Skin epidermis (tissue), 12 donors: ENCODE measurements at regions not wholly inside any gene's neighbourhood (a gene's known extent, or its start where the extent isn't known, plus 50 kb on each side); places are given as distances from the start of the nearest gene placed in this dataset.
"Not testable (repeated sequence)": the region's sequence is repeated elsewhere in the genome, so short reads cannot be mapped to it uniquely, and the experiment has no call there.

Experiments used
- H3K27ac ChIP-seq, 21 experiments: fragments of 200-600 bp; sonication (generic) in 11 of 21; one replicate each; pipeline ENCODE4 v1.5.0; 2020; ENCODE audit warnings: mild to moderate bottlenecking in 3 of 21, inconsistent platforms in 2 of 21, moderate library complexity in 2 of 21
- H3K4me3 ChIP-seq, 7 experiments: fragments of 200-600 bp; sonication (generic) in 2 of 7; one replicate each; pipeline ENCODE4 v1.5.0; 2020; ENCODE audit warnings: inconsistent platforms in 2 of 7, mild to moderate bottlenecking in 2 of 7, moderate library complexity in 1 of 7

- Histone ChIP-seq H3K27ac (no peak overlapping the region), H3K4me3 (no peak overlapping the region)
Observed at GRCh38 chr9:99465231-99465907, 243.3 kb downstream of the SEC61B start.

DNA sequence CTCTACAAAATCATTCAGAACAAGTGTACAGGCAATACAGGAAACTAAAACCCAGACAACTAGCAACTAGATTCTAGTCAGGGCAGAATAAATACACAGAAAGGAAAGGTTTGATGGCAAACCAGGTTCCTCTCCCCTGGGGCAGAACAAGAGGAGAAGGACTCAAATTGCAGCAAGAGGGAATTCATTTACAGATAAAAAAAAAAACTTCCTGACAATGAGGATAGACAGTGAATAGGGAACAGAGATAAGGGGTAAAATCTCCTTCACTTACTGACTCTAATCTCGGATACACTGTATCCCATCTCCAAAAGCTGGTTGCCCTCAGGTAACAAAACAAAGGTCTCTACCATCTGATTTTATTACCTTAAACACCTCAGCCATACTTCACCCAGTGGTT, 244.0 kb downstream of the SEC61B start:
- Histone ChIP-seq H3K4me3 (no peak overlapping the region), H3K27ac (no peak overlapping the region)

DNA sequence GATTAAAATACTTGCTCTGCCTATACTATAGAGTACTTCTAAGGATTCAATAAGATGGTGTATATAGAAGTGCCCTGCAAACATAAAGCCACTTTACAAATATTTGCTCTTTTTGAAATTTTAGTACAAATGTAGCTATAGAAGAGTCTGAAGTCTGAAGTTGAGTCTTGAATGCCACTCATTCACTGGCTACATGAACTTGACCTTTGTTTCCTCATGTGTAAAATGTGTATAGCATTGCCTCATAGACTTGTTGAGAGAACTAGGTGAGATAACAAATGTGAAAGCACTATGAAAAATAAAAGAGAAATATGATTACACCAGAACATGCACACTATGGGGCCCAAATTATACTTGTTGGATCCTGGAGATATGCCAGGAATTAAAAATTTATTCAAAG, 244.7 kb downstream of the SEC61B start:
- H3K27ac ChIP-seq, result no peak overlapping the region

GRCh38 chr9:99471033-99471432, 249.0 kb downstream of the SEC61B start:
- H3K4me3 ChIP-seq, result no peak overlapping the region
- H3K27ac ChIP-seq, result no peak overlapping the region

More for the DNA sequence above, 244.7 kb downstream of the SEC61B start:
- no peak overlapping the region for H3K4me3 ChIP-seq

DNA sequence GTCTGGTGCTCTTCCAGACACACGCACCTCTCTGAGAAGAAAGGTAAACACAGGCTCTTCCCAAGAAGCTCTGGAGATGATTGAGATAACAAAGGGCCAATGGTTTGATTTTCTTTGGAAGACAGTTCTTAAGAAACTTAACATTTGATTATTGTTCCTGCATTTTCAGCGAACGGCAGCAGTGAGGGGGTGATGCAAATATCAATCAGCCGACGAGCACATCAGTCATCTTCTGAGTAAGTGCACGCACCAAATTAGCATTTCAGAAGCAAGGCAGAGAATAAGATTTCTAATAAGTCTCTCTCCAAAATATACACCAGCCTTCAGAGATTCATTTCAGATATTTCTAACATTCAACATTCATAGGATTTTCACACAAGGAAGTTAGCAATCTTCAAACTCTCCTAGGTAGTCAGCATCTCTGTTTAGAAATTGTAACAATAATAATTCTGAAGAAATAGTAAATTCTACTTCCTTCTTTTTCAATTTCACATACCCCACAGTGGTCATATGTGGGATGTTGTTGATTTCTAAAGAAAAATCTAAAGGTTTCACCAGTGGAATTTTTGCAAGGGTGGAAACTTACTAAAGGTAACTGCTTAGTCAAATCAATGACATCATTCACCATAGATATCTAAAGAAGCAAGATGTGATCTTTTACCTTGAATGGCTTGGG, 250.3 kb downstream of the SEC61B start:
- no peak overlapping the region for H3K4me3 ChIP-seq
- no peak overlapping the region for H3K27ac ChIP-seq

DNA sequence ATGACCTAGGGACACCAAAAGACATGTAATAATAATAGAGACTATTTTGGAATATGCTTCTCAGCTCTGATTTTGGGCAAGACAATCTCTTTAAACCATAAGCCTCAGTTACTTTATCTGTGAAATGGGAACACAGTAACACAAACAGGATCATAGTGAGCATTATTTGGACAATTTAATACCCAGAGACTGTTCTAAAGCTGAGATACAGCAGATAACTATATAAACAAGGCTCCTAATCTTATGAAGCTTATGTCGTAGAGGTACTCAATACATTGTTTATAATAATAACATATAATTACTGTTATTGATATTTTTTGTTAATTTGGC, 250.8 kb downstream of the SEC61B start:
- no peak overlapping the region for H3K4me3 ChIP-seq
- H3K27ac ChIP-seq, result no peak overlapping the region

DNA sequence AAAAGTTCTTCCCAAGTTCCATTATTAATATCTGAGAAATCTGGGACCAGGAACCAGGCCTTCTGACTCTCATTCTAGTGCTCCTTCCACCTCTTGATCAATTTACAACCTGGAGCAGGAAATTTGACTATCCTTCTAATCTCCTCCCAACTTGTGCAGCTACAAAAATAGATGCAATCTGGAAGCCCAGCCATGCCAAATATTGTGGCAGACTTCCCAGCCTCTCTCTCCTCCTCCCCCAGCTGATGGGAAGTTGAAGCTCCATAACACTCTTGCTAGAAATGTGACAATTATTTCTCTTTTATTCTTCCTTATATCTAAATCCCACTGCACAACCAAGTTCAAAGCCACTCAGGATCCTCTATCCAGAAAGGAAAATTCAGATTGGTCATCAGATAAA, 252.1 kb downstream of the SEC61B start:
- H3K27ac ChIP-seq, result no peak overlapping the region
- H3K4me3 ChIP-seq, result no peak overlapping the region

DNA sequence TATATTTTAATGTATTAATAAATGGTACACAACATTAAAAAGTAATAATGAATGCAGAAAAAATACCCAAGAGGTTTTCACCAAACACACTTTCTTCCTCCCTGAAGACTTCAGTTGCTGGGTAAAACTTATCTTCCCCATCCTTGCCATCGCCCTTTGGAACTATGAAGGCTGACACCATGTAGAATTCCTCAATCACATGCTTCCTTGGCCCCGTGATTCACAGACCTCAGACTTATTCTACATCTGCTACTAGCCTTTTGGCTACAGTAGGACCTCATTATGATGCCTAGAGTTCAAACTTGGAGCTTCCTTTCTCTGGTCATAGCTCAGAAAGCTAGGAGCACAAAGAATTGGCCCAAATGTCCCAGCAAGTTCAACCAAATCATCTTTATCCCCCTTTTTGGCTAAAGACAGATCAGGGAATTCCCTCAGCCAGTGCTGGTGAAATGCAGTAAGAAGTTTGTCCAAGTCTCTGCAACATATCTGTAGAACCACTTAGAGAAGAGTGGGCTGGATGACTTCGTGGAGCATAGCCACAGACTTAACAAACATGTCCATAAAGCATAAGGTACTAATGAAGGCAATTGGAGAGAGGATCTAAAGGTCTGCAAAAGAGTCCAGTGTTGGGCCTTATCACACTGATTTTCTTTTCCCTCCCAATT, 253.5 kb downstream of the SEC61B start:
- Histone ChIP-seq H3K27ac (no peak overlapping the region), H3K4me3 (no peak overlapping the region)

GRCh38 chr9:99478469-99479027, 256.5 kb downstream of the SEC61B start:
- H3K27ac ChIP-seq, result no peak overlapping the region
- no peak overlapping the region for H3K4me3 ChIP-seq

DNA sequence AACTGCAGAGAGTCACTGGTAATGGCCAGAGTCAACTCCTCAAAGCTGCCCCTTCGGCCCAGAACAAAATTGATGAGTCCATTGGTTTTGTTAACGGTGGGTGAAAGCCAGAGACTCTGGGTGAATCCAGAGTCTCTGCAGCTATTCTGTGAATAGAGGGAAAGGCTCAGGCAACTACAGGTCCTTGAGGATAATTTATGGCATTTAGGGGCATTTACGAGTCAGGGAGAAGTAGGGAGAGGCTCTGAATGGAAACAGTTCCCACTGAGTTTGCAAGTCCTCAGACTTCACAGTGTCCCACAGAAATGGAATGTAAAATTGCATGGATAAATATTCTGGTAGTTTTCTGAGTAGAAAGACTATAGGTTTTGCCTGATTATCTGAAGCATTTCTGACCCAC, 257.8 kb downstream of the SEC61B start:
- H3K4me3 ChIP-seq, result no peak overlapping the region

DNA sequence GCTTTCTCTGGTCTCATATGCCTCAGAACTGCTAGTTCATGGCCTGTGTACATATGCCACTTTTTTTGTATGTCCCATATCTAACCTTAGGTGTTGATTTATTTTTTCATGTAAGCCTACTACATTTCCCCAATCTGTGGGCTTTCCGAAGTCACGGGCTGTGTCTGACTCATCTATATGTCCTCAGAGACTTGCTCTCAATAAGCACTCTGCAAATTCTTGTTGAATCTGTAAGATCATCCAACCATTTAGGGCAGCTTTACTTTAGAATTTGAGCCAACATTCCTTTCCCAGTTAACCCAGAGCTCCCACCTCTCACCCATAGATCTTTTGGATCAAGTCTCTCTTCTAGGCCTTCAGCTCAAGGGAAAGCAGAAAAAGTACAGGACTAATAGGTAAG, 263.4 kb downstream of the SEC61B start:
- no peak overlapping the region for H3K4me3 ChIP-seq
- no peak overlapping the region for H3K27ac ChIP-seq

More for the DNA sequence above, 257.8 kb downstream of the SEC61B start:
- H3K27ac ChIP-seq, result no peak overlapping the region

DNA sequence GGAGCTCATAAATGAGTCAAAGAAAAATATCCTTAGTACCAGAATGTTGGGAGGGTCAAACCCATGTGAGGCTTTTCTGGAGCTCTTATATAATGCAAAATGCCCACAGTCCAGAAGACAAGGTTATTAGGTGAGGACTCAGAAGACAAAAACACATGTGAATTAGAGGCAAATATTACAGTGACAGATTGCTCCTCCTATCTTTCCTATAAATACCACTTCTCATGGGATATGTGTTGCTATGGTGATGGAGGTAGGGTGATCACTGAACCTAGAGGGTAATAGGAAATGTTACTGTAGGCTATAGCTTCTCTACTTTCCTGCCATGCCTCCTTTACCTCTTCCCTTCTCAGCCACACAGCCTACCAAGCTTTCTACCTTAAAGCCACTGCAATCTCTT, 264.6 kb downstream of the SEC61B start:
- H3K4me3 ChIP-seq, result no peak overlapping the region
- no peak overlapping the region for H3K27ac ChIP-seq

- H3K27ac ChIP-seq, result no peak overlapping the region
- no peak overlapping the region for H3K4me3 ChIP-seq
Observed at GRCh38 chr9:99488131-99489059, 266.3 kb downstream of the SEC61B start.

DNA sequence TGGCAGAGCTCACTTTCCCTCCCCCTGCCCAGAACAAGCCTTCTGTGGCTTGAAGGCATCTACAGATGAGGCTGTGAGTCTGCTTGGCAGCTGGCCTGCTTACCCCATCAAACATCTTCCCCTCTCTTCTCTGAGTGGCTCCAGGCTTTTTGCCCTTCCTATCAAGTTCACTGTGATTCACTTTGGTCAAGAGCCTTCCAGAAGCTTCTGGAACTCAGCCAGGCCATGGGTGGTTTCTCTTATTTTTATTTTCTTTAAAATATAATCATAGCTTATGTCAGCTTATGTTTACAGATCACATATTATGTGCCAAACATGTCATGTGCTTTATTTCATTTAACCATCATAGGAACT, 267.0 kb downstream of the SEC61B start:
- no peak overlapping the region for H3K27ac ChIP-seq
- no peak overlapping the region for H3K4me3 ChIP-seq

GRCh38 chr9:99490729-99491128, 268.6 kb downstream of the SEC61B start:
- Histone ChIP-seq H3K27ac (no peak overlapping the region), H3K4me3 (no peak overlapping the region)

GRCh38 chr9:99491408-99492158, 269.5 kb downstream of the SEC61B start:
- H3K4me3 ChIP-seq, result no peak overlapping the region
- no peak overlapping the region for H3K27ac ChIP-seq

DNA sequence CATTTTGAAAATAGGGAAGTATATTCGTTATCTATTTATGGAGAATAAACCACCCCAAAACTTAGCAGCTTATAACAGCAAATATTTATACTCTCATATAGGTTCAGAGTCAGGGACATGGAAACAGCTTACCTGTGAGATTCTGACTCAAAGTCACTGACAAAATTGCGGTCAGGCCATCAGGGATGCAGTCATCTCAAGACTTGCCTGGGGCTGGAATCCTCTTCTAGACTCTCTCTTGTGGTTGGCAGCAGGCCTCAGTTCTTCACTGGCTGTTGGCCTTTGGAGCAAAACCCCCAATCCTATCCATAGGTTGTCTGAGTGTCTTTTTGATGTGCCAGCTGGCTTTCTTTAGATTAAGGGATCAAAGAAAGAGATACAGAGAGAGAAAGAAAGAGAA, 275.6 kb downstream of the SEC61B start:
- Histone ChIP-seq H3K27ac (no peak overlapping the region), H3K4me3 (no peak overlapping the region)

- H3K4me3 ChIP-seq, H3K27ac ChIP-seq: not testable (repeated sequence)
Observed at GRCh38 chr9:99498979-99499378, 276.9 kb downstream of the SEC61B start.

- Histone ChIP-seq H3K4me3 (no peak overlapping the region), H3K27ac (no peak overlapping the region)
Observed at GRCh38 chr9:99505936-99506335, 283.9 kb downstream of the SEC61B start.
